ENCODE measurements at regions not wholly inside any gene's neighbourhood (a gene's known extent, or its start where the extent isn't known, plus 50 kb on each side); places are given as distances from the start of the nearest gene placed in this dataset.

- Histone ChIP-seq H3K36me3 (ENCODE audit: insufficient read depth, low read length) (no peaks in the 10 kb centered on the region), H3K9me2 (ENCODE audit: insufficient read depth, low read length) (no peaks in the 10 kb centered on the region), H3K9me3 (ENCODE audit: low read length) (no peaks in the 10 kb centered on the region), H3K79me2 (replicated peaks; ENCODE audit: insufficient read depth, low read length) (no peaks in the 10 kb centered on the region), H2AFZ (ENCODE audit: low read depth, low read length) (no peak overlapping the region), H3K4me2 (ENCODE audit: low read length) (no peak overlapping the region), H3K4me3 (ENCODE audit: low read length) (no peak overlapping the region), H3K9ac (ENCODE audit: low read length) (no peak overlapping the region), H3F3A (ENCODE audit: insufficient read depth, low read length, poor library complexity, severe bottlenecking) (no peaks in the 10 kb centered on the region), H3K27me3 (ENCODE audit: insufficient read depth, low read depth, low read length) (peaks cover 21% of the 10 kb centered on the region), H3K27ac (ENCODE audit: low read length) (no peak overlapping the region), H4K20me1 (ENCODE audit: insufficient read depth) (no peaks in the 10 kb centered on the region)
- TF ChIP-seq EZH2 (IDR thresholded peaks at IDR 0.05; ENCODE audit: borderline replicate concordance, insufficient read depth, low read length, poor library complexity, severe bottlenecking) (no peak), EP300 (conservative IDR thresholded peaks at IDR 0.05; ENCODE audit: poor library complexity, severe bottlenecking) (no peak), MXI1 (conservative IDR thresholded peaks at IDR 0.05; ENCODE audit: poor library complexity, severe bottlenecking) (no peak), RAD21 (conservative IDR thresholded peaks at IDR 0.05) (no peak), POLR2AphosphoS5 (IDR thresholded peaks at IDR 0.05) (no peak), REST (IDR thresholded peaks at IDR 0.05; ENCODE audit: borderline replicate concordance) (no peak), SMC3 (conservative IDR thresholded peaks at IDR 0.05; ENCODE audit: poor library complexity) (no peak), TAF1 (IDR thresholded peaks at IDR 0.05; ENCODE audit: low read depth) (no peak)
These were observed 155.1 kb upstream of the MKI67 start for GRCh38 chr10:128281343-128281742.

- no peak overlapping the region for H2AFZ ChIP-seq (ENCODE audit: low read depth, low read length)
- peaks cover 25% of the 10 kb centered on the region for H3K27me3 ChIP-seq (ENCODE audit: insufficient read depth, low read depth, low read length)
- TF ChIP-seq MXI1 (conservative IDR thresholded peaks at IDR 0.05; ENCODE audit: poor library complexity, severe bottlenecking) (no peak), RAD21 (conservative IDR thresholded peaks at IDR 0.05) (no peak), CTCF (IDR thresholded peaks at IDR 0.05; ENCODE audit: poor library complexity, severe bottlenecking) (no peak), REST (IDR thresholded peaks at IDR 0.05; ENCODE audit: borderline replicate concordance) (no peak)
These were observed 155.6 kb upstream of the MKI67 start for GRCh38 chr10:128281861-128282260.

More at GRCh38 chr10:128281861-128282260, 155.6 kb upstream of the MKI67 start:
- Histone ChIP-seq H3K27ac (ENCODE audit: low read length) (no peak overlapping the region), H3K9me2 (ENCODE audit: insufficient read depth, low read length) (no peaks in the 10 kb centered on the region), H3K36me3 (ENCODE audit: insufficient read depth, low read length) (no peaks in the 10 kb centered on the region), H3K79me2 (replicated peaks; ENCODE audit: insufficient read depth, low read length) (no peaks in the 10 kb centered on the region), H3K9ac (ENCODE audit: low read length) (no peak overlapping the region), H4K20me1 (ENCODE audit: insufficient read depth) (no peaks in the 10 kb centered on the region), H3F3A (ENCODE audit: insufficient read depth, low read length, poor library complexity, severe bottlenecking) (no peaks in the 10 kb centered on the region), H3K4me3 (ENCODE audit: low read length) (no peak overlapping the region), H3K4me2 (ENCODE audit: low read length) (no peak overlapping the region), H3K9me3 (ENCODE audit: low read length) (no peaks in the 10 kb centered on the region)
